ENCODE measurements at regions not wholly inside any gene's neighbourhood (a gene's known extent, or its start where the extent isn't known, plus 50 kb on each side); places are given as distances from the start of the nearest gene placed in this dataset.

DNA sequence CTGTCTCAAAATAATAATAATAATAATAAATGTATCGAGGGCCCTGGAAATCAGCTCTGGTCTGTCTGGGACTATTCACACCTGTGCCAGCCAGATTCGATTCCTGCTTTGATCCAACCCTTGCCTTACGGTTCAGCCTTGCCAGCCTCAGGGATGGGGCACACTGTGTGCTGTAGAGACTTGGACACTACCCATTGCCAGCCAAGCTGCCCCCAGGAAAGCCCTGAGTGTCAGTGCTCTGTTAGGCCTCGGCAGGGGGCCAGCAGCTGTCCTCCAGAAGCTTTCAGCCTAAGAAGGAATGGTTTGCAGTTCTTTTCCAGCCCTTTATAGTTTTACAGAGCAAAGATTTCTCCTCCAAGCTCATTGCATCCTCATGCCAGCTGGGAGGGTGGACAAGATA, 96.2 kb upstream of the RUNX3 start:
- Histone ChIP-seq H3K9ac (ENCODE audit: extremely low read depth, low read length, poor library complexity, severe bottlenecking) (no peak overlapping the region), H3K4me1 (ENCODE audit: control insufficient read depth, insufficient read depth, low read length) (peaks cover 4% of the 10 kb centered on the region), H3K27ac (ENCODE audit: low read depth, low read length) (no peak overlapping the region), H3K36me3 (ENCODE audit: control insufficient read depth, insufficient read depth, low read length) (no peaks in the 10 kb centered on the region), H3K27me3 (ENCODE audit: control insufficient read depth, insufficient read depth, low read length, poor library complexity, severe bottlenecking) (no peaks in the 10 kb centered on the region), H3K9me3 (ENCODE audit: control insufficient read depth, low read length) (no peaks in the 10 kb centered on the region), H3K4me3 (ENCODE audit: low read length) (no peak overlapping the region)
- no peak overlapping the region for H3K27ac Mint-ChIP-seq
- TF ChIP-seq, protein P1, sequence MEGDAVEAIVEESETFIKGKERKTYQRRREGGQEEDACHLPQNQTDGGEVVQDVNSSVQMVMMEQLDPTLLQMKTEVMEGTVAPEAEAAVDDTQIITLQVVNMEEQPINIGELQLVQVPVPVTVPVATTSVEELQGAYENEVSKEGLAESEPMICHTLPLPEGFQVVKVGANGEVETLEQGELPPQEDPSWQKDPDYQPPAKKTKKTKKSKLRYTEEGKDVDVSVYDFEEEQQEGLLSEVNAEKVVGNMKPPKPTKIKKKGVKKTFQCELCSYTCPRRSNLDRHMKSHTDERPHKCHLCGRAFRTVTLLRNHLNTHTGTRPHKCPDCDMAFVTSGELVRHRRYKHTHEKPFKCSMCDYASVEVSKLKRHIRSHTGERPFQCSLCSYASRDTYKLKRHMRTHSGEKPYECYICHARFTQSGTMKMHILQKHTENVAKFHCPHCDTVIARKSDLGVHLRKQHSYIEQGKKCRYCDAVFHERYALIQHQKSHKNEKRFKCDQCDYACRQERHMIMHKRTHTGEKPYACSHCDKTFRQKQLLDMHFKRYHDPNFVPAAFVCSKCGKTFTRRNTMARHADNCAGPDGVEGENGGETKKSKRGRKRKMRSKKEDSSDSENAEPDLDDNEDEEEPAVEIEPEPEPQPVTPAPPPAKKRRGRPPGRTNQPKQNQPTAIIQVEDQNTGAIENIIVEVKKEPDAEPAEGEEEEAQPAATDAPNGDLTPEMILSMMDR (conservative IDR thresholded peaks at IDR 0.05) = no peak
- peaks cover 3% of the 10 kb centered on the region for H3K27me3 Mint-ChIP-seq (ENCODE audit: insufficient read depth)
- no peaks in the 10 kb centered on the region for H3K36me3 Mint-ChIP-seq (ENCODE audit: low read depth)
- DNase-seq = no peak
- no peaks in the 10 kb centered on the region for H3K9me3 Mint-ChIP-seq
- 86 to 94% methylated on average over 2 to 4 of the region's 4 CpGs for WGBS, 2 experiments (ENCODE audit: insufficient coverage in 1 of 2, insufficient read length in 1 of 2)
- no peak overlapping the region for H3K4me3 Mint-ChIP-seq
- H3K4me1 Mint-ChIP-seq = peaks cover 3% of the 10 kb centered on the region

DNA sequence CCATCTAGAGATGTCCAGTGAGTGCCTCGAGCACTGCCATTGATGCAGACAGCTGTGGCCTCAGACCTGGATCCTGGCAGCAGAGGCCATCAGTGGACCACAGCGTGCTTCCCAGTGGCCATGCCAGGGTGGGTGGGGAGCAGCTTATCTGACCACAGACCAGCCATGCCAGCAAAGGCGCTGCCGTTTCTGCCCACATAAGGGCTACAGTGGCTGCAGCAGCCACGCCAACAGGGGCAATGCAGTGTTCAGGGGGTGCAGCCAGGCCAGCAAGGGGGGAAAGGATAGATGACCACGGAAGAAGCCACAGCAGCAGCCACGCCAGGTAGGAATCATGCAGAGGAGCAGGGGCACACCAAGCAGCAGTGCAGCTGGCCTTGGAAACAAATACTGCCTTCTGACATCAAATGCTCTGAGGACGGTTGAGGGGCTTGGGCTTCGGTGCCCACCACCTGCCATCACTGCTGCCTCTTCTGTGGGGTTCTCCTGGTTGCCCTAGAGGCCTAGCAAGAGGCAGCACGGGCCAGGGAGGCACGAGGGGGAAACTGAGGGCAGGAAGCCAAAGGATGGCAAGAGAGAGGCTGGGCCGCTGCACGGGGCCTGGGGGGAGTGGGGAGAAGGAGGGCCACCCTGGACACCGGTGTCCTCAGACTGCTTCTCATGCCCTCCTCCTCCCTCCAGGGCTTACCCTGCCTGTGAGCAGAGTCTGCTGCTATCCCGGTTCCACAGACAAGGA, 94.7 kb upstream of the RUNX3 start:
- no peaks in the 10 kb centered on the region for H3K9me3 Mint-ChIP-seq
- DNase-seq = no peak
- no peak overlapping the region for H3K27ac Mint-ChIP-seq
- H3K27me3 Mint-ChIP-seq (ENCODE audit: insufficient read depth) = peaks cover 3% of the 10 kb centered on the region
- H3K4me1 ChIP-seq (ENCODE audit: control insufficient read depth, insufficient read depth, low read length) = peaks cover 4% of the 10 kb centered on the region
- H3K4me3 ChIP-seq (ENCODE audit: low read length) = no peak overlapping the region
- no peak overlapping the region for H3K4me3 Mint-ChIP-seq
- peaks cover 6% of the 10 kb centered on the region for H3K4me1 Mint-ChIP-seq
- H3K27ac ChIP-seq (ENCODE audit: low read depth, low read length) = no peak overlapping the region
- TF ChIP-seq, protein P1 (conservative IDR thresholded peaks at IDR 0.05) = no peak
- H3K36me3 ChIP-seq (ENCODE audit: control insufficient read depth, insufficient read depth, low read length) = no peaks in the 10 kb centered on the region
- H3K9me3 ChIP-seq (ENCODE audit: control insufficient read depth, low read length) = no peaks in the 10 kb centered on the region
- WGBS, 2 experiments (ENCODE audit: insufficient coverage in 1 of 2, insufficient read length in 1 of 2) = 89 to 90% methylated on average over 6 to 12 of the region's 15 CpGs
- H3K27me3 ChIP-seq (ENCODE audit: control insufficient read depth, insufficient read depth, low read length, poor library complexity, severe bottlenecking) = no peaks in the 10 kb centered on the region
- no peaks in the 10 kb centered on the region for H3K36me3 Mint-ChIP-seq (ENCODE audit: low read depth)
- H3K9ac ChIP-seq (ENCODE audit: extremely low read depth, low read length, poor library complexity, severe bottlenecking) = no peak overlapping the region

DNA sequence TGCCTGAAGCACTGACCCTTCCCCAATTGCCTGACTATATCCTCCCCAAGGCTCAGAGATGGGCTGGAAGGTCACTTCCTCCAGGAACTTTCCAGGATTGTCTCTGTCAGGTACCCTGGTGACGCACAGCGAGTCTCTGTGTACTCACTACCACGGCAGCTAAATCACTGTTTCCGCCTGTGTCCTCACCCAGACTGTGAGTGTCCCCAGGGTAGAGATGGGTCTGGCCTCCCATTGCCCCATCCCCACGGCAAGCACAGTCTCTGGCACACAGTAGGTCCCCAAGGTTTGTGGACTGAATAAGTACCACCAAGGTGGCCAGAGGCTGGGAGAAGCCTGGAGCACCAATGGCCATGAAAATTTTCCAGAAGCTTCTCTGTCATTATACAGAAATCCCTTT, 93.8 kb upstream of the RUNX3 start:
- Mint-ChIP-seq H3K4me1 (peaks cover 14% of the 10 kb centered on the region), H3K9me3 (no peaks in the 10 kb centered on the region), H3K4me3 (no peak overlapping the region), H3K36me3 (ENCODE audit: low read depth) (no peaks in the 10 kb centered on the region), H3K27me3 (ENCODE audit: insufficient read depth) (no peaks in the 10 kb centered on the region), H3K27ac (no peak overlapping the region)
- H3K27me3 ChIP-seq (ENCODE audit: control insufficient read depth, insufficient read depth, low read length, poor library complexity, severe bottlenecking) = no peaks in the 10 kb centered on the region
- WGBS, 2 experiments (ENCODE audit: insufficient coverage in 1 of 2, insufficient read length in 1 of 2) = 95 to 98% methylated on average over 5 of the region's 5 CpGs
- no peak overlapping the region for H3K4me3 ChIP-seq (ENCODE audit: low read length)
- DNase-seq = no peak
- no peak overlapping the region for H3K27ac ChIP-seq (ENCODE audit: low read depth, low read length)
- no peak overlapping the region for H3K9ac ChIP-seq (ENCODE audit: extremely low read depth, low read length, poor library complexity, severe bottlenecking)
- H3K36me3 ChIP-seq (ENCODE audit: control insufficient read depth, insufficient read depth, low read length) = no peaks in the 10 kb centered on the region
- TF ChIP-seq, protein P1 (conservative IDR thresholded peaks at IDR 0.05) = no peak
- H3K9me3 ChIP-seq (ENCODE audit: control insufficient read depth, low read length) = no peaks in the 10 kb centered on the region
- H3K4me1 ChIP-seq (ENCODE audit: control insufficient read depth, insufficient read depth, low read length) = peaks cover 4% of the 10 kb centered on the region
